ENCODE measurements at regions not wholly inside any gene's neighbourhood (a gene's known extent, or its start where the extent isn't known, plus 50 kb on each side); places are given as distances from the start of the nearest gene placed in this dataset.

- DNase-seq = no peak
Observed at GRCh38 chr5:103498800-103499551, 63.6 kb downstream of the NUDT12 start.

GRCh38 chr5:103498211-103498610 lies 64.4 kb downstream of the NUDT12 start:
- DNase-seq = no peak

GRCh38 chr5:103497781-103498180 lies 64.8 kb downstream of the NUDT12 start:
- DNase-seq = no peak

- no peak for DNase-seq
Observed at GRCh38 chr5:103490030-103490739, 72.4 kb downstream of the NUDT12 start.

- no peak for DNase-seq
Observed at GRCh38 chr5:103489307-103489706, 73.3 kb downstream of the NUDT12 start.

GRCh38 chr5:103487822-103488493 lies 74.6 kb downstream of the NUDT12 start:
- no peak for DNase-seq

GRCh38 chr5:103487218-103487617 lies 75.4 kb downstream of the NUDT12 start:
- no peak for DNase-seq

GRCh38 chr5:103486739-103487138 lies 75.8 kb downstream of the NUDT12 start:
- no peak for DNase-seq

- DNase-seq = no peak
Observed at GRCh38 chr5:103480246-103480645, 82.3 kb downstream of the NUDT12 start.

- no peak for DNase-seq
Observed at GRCh38 chr5:103477678-103478077, 84.9 kb downstream of the NUDT12 start.

GRCh38 chr5:103476811-103477210 lies 85.8 kb downstream of the NUDT12 start:
- DNase-seq = no peak

- DNase-seq = peak; percentile 23
Observed at GRCh38 chr5:103475629-103476240, 86.9 kb downstream of the NUDT12 start.

GRCh38 chr5:103474677-103475076 lies 87.9 kb downstream of the NUDT12 start:
- DNase-seq = no peak

GRCh38 chr5:103473725-103474124 lies 88.9 kb downstream of the NUDT12 start:
- no peak for DNase-seq

- DNase-seq = no peak
Observed at GRCh38 chr5:103472830-103473229, 89.8 kb downstream of the NUDT12 start.

GRCh38 chr5:103472265-103472664 lies 90.3 kb downstream of the NUDT12 start:
- no peak for DNase-seq

GRCh38 chr5:103469288-103470040 lies 93.1 kb downstream of the NUDT12 start:
- no peak for DNase-seq

GRCh38 chr5:103467831-103468230 lies 94.8 kb downstream of the NUDT12 start:
- no peak for DNase-seq

GRCh38 chr5:103466495-103466894 lies 96.1 kb downstream of the NUDT12 start:
- no peak for DNase-seq

- DNase-seq = no peak
Observed at GRCh38 chr5:103465891-103466290, 96.7 kb downstream of the NUDT12 start.

GRCh38 chr5:103464835-103465484 lies 97.6 kb downstream of the NUDT12 start:
- DNase-seq = no peak

GRCh38 chr5:103463261-103463660 lies 99.3 kb downstream of the NUDT12 start:
- no peak for DNase-seq
